ENCODE measurements at regions not wholly inside any gene's neighbourhood (a gene's known extent, or its start where the extent isn't known, plus 50 kb on each side); places are given as distances from the start of the nearest gene placed in this dataset.

GRCh38 chr1:195878478-195878877 lies 729.8 kb downstream of the KCNT2 start:
- DNase-seq: no peak
- no peaks in the 10 kb centered on the region for H3K9me3 ChIP-seq

DNA sequence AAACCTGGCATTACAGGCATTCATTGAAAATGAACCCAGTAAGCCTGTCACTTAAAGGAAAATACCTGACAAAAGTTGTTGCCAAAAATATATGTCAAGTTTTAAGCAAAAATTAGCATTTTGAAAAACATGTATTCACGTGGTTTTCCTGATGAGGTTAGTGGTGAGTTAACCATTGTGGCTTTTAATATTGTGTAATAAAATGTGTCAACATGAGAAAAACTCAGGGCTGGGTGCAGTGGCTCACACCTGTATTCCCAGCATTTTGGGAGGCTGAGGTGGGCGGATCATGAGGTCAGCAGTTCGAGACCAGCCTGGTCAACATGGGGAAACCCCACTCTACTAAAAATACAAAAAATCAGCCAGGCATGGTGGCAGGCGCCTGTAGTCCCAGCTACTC lies 731.4 kb downstream of the KCNT2 start:
- Histone ChIP-seq H3K4me1 (no peaks in the 10 kb centered on the region), H3K27me3 (no peaks in the 10 kb centered on the region), H3K36me3 (no peaks in the 10 kb centered on the region), H3K9me3 (no peaks in the 10 kb centered on the region), H3K4me3 (ENCODE audit: low read depth, low read length) (no peak overlapping the region)
- no peak for DNase-seq
- TF ChIP-seq CTCF (IDR thresholded peaks at IDR 0.05; ENCODE audit: low read depth, low read length): no peak

More at GRCh38 chr1:195878478-195878877, 729.8 kb downstream of the KCNT2 start:
- TF ChIP-seq CTCF (IDR thresholded peaks at IDR 0.05; ENCODE audit: low read depth, low read length): no peak
- Histone ChIP-seq H3K36me3 (no peaks in the 10 kb centered on the region), H3K4me3 (ENCODE audit: low read depth, low read length) (no peak overlapping the region), H3K4me1 (no peaks in the 10 kb centered on the region), H3K27me3 (no peaks in the 10 kb centered on the region)

DNA sequence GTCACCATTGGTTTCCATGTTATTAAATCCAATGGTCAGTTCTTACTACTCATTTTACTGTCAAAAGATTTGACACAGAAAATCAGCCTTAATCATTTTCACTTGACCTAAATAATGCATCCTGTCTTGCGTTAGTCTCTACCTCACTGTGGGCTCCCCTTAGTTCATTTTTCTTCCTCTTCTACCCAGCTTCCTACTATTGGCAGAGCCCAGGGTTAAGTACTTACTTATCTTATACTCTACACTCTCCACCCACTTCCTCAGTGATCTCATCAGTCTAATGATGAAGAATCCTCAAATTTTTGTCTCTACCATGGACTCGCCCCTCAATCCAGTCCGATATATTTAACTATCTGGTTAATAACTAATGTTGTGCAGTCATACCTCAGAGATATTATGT lies 735.9 kb downstream of the KCNT2 start:
- no peak for TF ChIP-seq CTCF (IDR thresholded peaks at IDR 0.05; ENCODE audit: low read depth, low read length)
- H3K9me3 ChIP-seq: no peaks in the 10 kb centered on the region
- no peak for DNase-seq

DNA sequence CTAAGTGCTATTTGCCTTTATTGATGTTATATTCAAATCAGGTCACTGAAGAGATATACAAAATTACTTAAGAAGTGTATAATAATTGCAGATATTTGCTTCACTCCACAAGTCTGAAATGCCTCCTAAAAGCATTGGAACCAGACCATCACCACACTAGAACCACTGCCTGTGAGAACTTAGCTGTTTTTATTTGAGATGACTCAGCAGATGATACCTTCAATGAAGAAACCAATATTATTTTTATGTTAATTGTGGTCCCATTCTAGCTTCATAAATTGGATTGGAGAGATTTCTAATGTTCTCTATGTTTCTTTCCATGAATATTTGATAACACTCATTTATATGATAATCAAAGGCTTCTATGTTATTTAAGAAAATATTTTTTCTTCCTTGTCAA lies 740.6 kb downstream of the KCNT2 start:
- H3K9me3 ChIP-seq: no peaks in the 10 kb centered on the region

More for the DNA sequence above, 735.9 kb downstream of the KCNT2 start:
- Histone ChIP-seq H3K4me1 (no peaks in the 10 kb centered on the region), H3K36me3 (no peaks in the 10 kb centered on the region), H3K27me3 (no peaks in the 10 kb centered on the region), H3K4me3 (ENCODE audit: low read depth, low read length) (no peak overlapping the region)

GRCh38 chr1:195866781-195867222 lies 741.4 kb downstream of the KCNT2 start:
- no peak for TF ChIP-seq CTCF (IDR thresholded peaks at IDR 0.05; ENCODE audit: low read depth, low read length)
- Histone ChIP-seq H3K4me1 (no peaks in the 10 kb centered on the region), H3K4me3 (ENCODE audit: low read depth, low read length) (no peak overlapping the region), H3K36me3 (no peaks in the 10 kb centered on the region), H3K27me3 (no peaks in the 10 kb centered on the region), H3K9me3 (no peaks in the 10 kb centered on the region)
- no peak for DNase-seq

More for the DNA sequence above, 740.6 kb downstream of the KCNT2 start:
- Histone ChIP-seq H3K4me1 (no peaks in the 10 kb centered on the region), H3K36me3 (no peaks in the 10 kb centered on the region), H3K4me3 (ENCODE audit: low read depth, low read length) (no peak overlapping the region), H3K27me3 (no peaks in the 10 kb centered on the region)
- no peak for DNase-seq
- TF ChIP-seq CTCF (IDR thresholded peaks at IDR 0.05; ENCODE audit: low read depth, low read length): no peak

- DNase-seq: no peak
- no peak overlapping the region for H3K4me3 ChIP-seq (ENCODE audit: low read depth, low read length)
- no peaks in the 10 kb centered on the region for H3K27me3 ChIP-seq
- no peaks in the 10 kb centered on the region for H3K36me3 ChIP-seq
- TF ChIP-seq CTCF (IDR thresholded peaks at IDR 0.05; ENCODE audit: low read depth, low read length): no peak
- H3K9me3 ChIP-seq: no peaks in the 10 kb centered on the region
- H3K4me1 ChIP-seq: no peaks in the 10 kb centered on the region
These were observed 742.0 kb downstream of the KCNT2 start for GRCh38 chr1:195866091-195866780.
